K562 (cell line): ENCODE measurements at regions not wholly inside any gene's neighbourhood (a gene's known extent, or its start where the extent isn't known, plus 50 kb on each side); places are given as distances from the start of the nearest gene placed in this dataset.

ENCODE experiments used
- ATAC-seq: fragments of 200-7000 bp; cut with Tn5 transposase; 3 replicates; pipeline ENCODE4 v1.9.1; 2020; ENCODE audit warnings: moderate library complexity
- BruUV-seq: library from RNA; stranded (reverse); fragments of 400-500 nt; replicated peaks from 2 replicates; lab custom pipeline; 2021; lab: Mats Ljungman, UMichigan
- CTCF ChIA-PET: fragments of 300-600 bp; formaldehyde crosslinking; extraction: SDS; loops from one replicate; lab custom pipeline; 2021; ENCODE audit warnings: low intra/inter-chr PET ratio; lab: Yijun Ruan, JAX
- POLR2A ChIA-PET: fragments of 300-600, 350-650 bp; sonication (Branson Sonifier 250); formaldehyde crosslinking; extraction: SDS; loops from one replicate; lab custom pipeline; 2021; ENCODE audit warnings: antibody characterized with exemption, inconsistent platforms; lab: Yijun Ruan, JAX
- DNase-seq, 4 experiments: peaks; one replicate each; pipeline versions ENCODE4 v3.0.0 to v3.0.0-alpha.2; 2011 to 2018; ENCODE audit warnings: low spot score in 3 of 4, mixed read lengths in 3 of 4; ENCODE audit errors: extremely low read depth in 1 of 4
- FAIRE-seq: peaks from 2 replicates; lab custom pipeline; 2011; peaks lifted over from hg19 to GRCh38; lab: Jason Lieb, UNC
- H2AFZ ChIP-seq: 2 replicates; pipeline ENCODE4 v1.6.0; 2011; ENCODE audit warnings: low read depth, low read length, control low read depth, inconsistent platforms
- H3K27ac ChIP-seq: fragments of 200-600 bp; 3 replicates; pipeline ENCODE4 v1.8.0; 2011; ENCODE audit warnings: low read depth, mild to moderate bottlenecking, control low read depth, inconsistent platforms, low read length, moderate library complexity, mixed read lengths; ENCODE audit errors: extremely low read depth
- H3K27me3 ChIP-seq, 2 experiments: fragments of 300-600 bp in 1 of 2; 2 replicates in 1 of 2; 3 replicates in 1 of 2; pipeline versions ENCODE4 v1.6.0 to v1.8.0; 2011; ENCODE audit warnings: inconsistent platforms in 2 of 2, low read length in 2 of 2, mild to moderate bottlenecking in 1 of 2, mixed read lengths in 1 of 2, moderate library complexity in 1 of 2; ENCODE audit not compliant: control insufficient read depth in 2 of 2, insufficient read depth in 2 of 2
- H3K36me3 ChIP-seq: fragments of 300-600 bp; 3 replicates; pipeline ENCODE4 v1.8.0; 2011; ENCODE audit warnings: mild to moderate bottlenecking, low read length, inconsistent platforms; ENCODE audit not compliant: control insufficient read depth, insufficient read depth
- H3K4me1 ChIP-seq, 2 experiments: fragments of 200-600 bp in 1 of 2; replicated peaks in 1 of 2; 2 replicates in 1 of 2; 3 replicates in 1 of 2; pipeline versions ENCODE4 v1.5.1 to v1.8.0; 2011; ENCODE audit warnings: inconsistent platforms in 2 of 2, low read length in 2 of 2, mild to moderate bottlenecking in 1 of 2, mixed read lengths in 1 of 2, moderate library complexity in 1 of 2; ENCODE audit not compliant: control insufficient read depth in 2 of 2, insufficient read depth in 2 of 2
- H3K4me2 ChIP-seq: 2 replicates; pipeline ENCODE4 v1.6.1; 2011; ENCODE audit warnings: low read length, control low read depth, inconsistent platforms, mixed read lengths; ENCODE audit not compliant: insufficient read depth
- H3K4me3 ChIP-seq: fragments of 200-600 bp; sonication (generic), shearing (Covaris generic); 2 replicates; pipeline ENCODE4 v1.5.1; 2016; ENCODE audit warnings: control low read depth, inconsistent platforms
- H3K79me2 ChIP-seq: fragments of 200-600 bp; 3 replicates; pipeline ENCODE4 v1.8.0; 2011; ENCODE audit warnings: low read length, inconsistent platforms; ENCODE audit not compliant: control insufficient read depth, insufficient read depth
- H3K9ac ChIP-seq, 2 experiments: 2 replicates each; pipeline versions ENCODE4 v1.6.0 to v1.6.1; 2011; ENCODE audit warnings: low read depth in 2 of 2, low read length in 2 of 2, control low read depth in 1 of 2, inconsistent platforms in 1 of 2, mild to moderate bottlenecking in 1 of 2, mixed read lengths in 1 of 2; ENCODE audit not compliant: insufficient read depth in 1 of 2
- H3K9me1 ChIP-seq: one replicate; pipeline ENCODE4 v1.6.0; 2011; ENCODE audit warnings: inconsistent platforms, mild to moderate bottlenecking, low read length, moderate library complexity; ENCODE audit not compliant: control insufficient read depth, insufficient read depth
- H3K9me3 ChIP-seq: replicated peaks from 2 replicates; pipeline ENCODE4 v1.5.1; 2011; ENCODE audit warnings: low read depth, low read length, inconsistent platforms; ENCODE audit not compliant: control insufficient read depth, insufficient read depth
- H4K20me1 ChIP-seq: replicated peaks from 2 replicates; pipeline ENCODE4 v1.6.1; 2011; ENCODE audit warnings: low read length, inconsistent platforms, mixed read lengths; ENCODE audit not compliant: control insufficient read depth, insufficient read depth
- CBX5 ChIP-seq: IDR thresholded peaks from 2 replicates; pipeline ENCODE4 v1.6.1; 2014; ENCODE audit warnings: low read depth, borderline replicate concordance
- CEBPB ChIP-seq: fragments of 450-650 bp; IDR thresholded peaks from 2 replicates; pipeline ENCODE4 v1.6.1; 2016; ENCODE audit warnings: missing genetic modification characterization, missing compliant biosample characterization
- DNMT1 ChIP-seq: fragments of 450-650 bp; IDR thresholded peaks from 2 replicates; pipeline ENCODE4 v1.6.1; 2016; ENCODE audit warnings: antibody characterized with exemption, mild to moderate bottlenecking
- OTX1 ChIP-seq: fragments of 450-650 bp; formaldehyde crosslinking; IDR thresholded peaks from 2 replicates; pipeline ENCODE4 v1.4.0; 2022; ENCODE audit warnings: mild to moderate bottlenecking
- RB1 ChIP-seq: fragments of 450-650 bp; IDR thresholded peaks from 2 replicates; pipeline ENCODE4 v1.6.1; 2017; ENCODE audit warnings: low read depth, mild to moderate bottlenecking
- SMAD3 ChIP-seq: fragments of 450-650 bp; formaldehyde crosslinking; conservative IDR thresholded peaks from 2 replicates; pipeline ENCODE4 v1.4.0; 2020; ENCODE audit warnings: mild to moderate bottlenecking
- SMC3 ChIP-seq: conservative IDR thresholded peaks from 2 replicates; pipeline ENCODE4 v1.6.1; 2011; ENCODE audit warnings: low read depth, low read length, improper control_type of control experiment; ENCODE audit not compliant: insufficient read depth
- ZNF512 ChIP-seq: IDR thresholded peaks from 2 replicates; pipeline ENCODE4 v1.6.1; 2016; ENCODE audit warnings: missing genetic modification characterization, missing compliant biosample characterization
- ZNF707 ChIP-seq: fragments of 250-450 bp; sonication (Bioruptor Pico); conservative IDR thresholded peaks from 2 replicates; pipeline ENCODE4 v1.8.0; 2022; ENCODE audit warnings: inconsistent platforms, mild to moderate bottlenecking, moderate library complexity
- WGBS: fragments of 100-300 bp; shearing (Covaris generic); methylation state at CpG from one replicate; pipeline ENCODE4 v1.1.6; 2016; ENCODE audit warnings: low coverage, mixed read lengths; ENCODE audit not compliant: insufficient coverage; ENCODE audit errors: missing lambda C conversion rate; 5-methylcytosine and 5-hydroxymethylcytosine counted together
- in situ Hi-C: fragments of 300-500 bp; cut with MboI; formaldehyde crosslinking; loops from 4 replicates; pipeline ENCODE4 v1.15.0; 2018; ENCODE audit warnings: inconsistent platforms, mixed read lengths
- intact Hi-C: fragments of 100-400 bp; cut with micrococcal nuclease; formaldehyde crosslinking; loops from 2 replicates; pipeline ENCODE4 v1.14.2; 2022
- TF ChIP-seq, protein P1 (sequence below): fragments of 450-650 bp; IDR thresholded peaks from 2 replicates; pipeline ENCODE4 v1.6.1; 2016; ENCODE audit warnings: low read depth
- TF ChIP-seq, protein P2 (sequence below): fragments of 250-450 bp; sonication (Bioruptor Pico); IDR thresholded peaks from 2 replicates; pipeline ENCODE4 v1.5.0; 2020; ENCODE audit warnings: mild to moderate bottlenecking, borderline replicate concordance

- TF ChIP-seq, protein P1, sequence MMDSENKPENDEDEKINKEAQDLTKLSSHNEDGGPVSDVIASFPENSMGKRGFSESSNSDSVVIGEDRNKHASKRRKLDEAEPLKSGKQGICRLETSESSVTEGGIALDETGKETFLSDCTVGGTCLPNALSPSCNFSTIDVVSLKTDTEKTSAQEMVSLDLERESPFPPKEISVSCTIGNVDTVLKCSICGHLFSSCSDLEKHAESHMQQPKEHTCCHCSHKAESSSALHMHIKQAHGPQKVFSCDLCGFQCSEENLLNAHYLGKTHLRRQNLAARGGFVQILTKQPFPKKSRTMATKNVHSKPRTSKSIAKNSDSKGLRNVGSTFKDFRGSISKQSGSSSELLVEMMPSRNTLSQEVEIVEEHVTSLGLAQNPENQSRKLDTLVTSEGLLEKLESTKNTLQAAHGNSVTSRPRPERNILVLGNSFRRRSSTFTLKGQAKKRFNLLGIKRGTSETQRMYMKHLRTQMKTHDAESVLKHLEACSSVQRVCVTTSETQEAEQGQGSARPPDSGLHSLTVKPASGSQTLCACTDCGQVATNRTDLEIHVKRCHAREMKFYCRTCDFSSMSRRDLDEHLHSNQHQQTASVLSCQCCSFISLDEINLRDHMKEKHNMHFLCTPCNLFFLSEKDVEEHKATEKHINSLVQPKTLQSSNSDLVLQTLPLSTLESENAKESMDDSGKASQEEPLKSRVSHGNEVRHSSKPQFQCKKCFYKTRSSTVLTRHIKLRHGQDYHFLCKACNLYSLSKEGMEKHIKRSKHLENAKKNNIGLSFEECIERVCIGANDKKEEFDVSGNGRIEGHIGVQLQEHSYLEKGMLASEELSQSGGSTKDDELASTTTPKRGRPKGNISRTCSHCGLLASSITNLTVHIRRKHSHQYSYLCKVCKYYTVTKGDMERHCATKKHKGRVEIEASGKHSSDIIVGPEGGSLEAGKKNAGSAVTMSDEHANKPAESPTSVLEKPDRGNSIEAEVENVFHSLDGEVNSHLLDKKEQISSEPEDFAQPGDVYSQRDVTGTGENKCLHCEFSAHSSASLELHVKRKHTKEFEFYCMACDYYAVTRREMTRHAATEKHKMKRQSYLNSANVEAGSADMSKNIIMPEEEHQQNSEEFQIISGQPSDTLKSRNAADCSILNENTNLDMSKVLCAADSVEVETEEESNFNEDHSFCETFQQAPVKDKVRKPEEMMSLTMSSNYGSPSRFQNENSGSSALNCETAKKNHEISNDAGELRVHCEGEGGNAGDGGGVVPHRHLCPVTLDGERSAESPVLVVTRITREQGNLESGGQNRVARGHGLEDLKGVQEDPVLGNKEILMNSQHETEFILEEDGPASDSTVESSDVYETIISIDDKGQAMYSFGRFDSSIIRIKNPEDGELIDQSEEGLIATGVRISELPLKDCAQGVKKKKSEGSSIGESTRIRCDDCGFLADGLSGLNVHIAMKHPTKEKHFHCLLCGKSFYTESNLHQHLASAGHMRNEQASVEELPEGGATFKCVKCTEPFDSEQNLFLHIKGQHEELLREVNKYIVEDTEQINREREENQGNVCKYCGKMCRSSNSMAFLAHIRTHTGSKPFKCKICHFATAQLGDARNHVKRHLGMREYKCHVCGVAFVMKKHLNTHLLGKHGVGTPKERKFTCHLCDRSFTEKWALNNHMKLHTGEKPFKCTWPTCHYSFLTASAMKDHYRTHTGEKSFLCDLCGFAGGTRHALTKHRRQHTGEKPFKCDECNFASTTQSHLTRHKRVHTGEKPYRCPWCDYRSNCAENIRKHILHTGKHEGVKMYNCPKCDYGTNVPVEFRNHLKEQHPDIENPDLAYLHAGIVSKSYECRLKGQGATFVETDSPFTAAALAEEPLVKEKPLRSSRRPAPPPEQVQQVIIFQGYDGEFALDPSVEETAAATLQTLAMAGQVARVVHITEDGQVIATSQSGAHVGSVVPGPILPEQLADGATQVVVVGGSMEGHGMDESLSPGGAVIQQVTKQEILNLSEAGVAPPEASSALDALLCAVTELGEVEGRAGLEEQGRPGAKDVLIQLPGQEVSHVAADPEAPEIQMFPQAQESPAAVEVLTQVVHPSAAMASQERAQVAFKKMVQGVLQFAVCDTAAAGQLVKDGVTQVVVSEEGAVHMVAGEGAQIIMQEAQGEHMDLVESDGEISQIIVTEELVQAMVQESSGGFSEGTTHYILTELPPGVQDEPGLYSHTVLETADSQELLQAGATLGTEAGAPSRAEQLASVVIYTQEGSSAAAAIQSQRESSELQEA = no peak
- no peak for TF ChIP-seq OTX1 (CRISPR knock-in tag)
Observed at GRCh38 chr13:72061613-72062012, 194.6 kb upstream of the DACH1 start (continued).

DNA sequence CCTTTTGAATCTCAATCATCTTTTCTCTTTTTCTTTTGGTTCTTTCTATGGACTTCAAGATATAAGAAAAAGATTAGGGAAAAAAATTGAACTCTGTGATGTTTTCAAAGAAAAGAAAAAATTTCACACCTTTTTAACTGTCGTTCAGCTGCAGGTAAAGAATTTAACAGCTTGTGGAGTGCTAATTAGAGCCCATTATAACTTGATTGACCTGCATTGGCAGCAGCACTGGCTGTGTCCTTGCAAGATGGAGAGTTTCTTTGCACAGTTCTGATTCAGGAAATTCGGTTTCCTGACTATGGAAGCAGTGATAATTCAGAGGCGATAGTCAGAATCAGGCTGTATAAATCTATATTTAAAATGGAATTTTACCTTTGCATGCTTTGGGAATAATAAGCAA, 183.2 kb upstream of the DACH1 start:
- FAIRE-seq = no peak
- POLR2A ChIA-PET = no interaction called here
- WGBS = 4% methylated on average over 3 of the region's 3 CpGs
- DNase-seq = no peak
- no peak overlapping the region for H3K9ac ChIP-seq
- in situ Hi-C loops (no loop called here), intact Hi-C loops (no loop called here)
- no peak overlapping the region for H3K4me2 ChIP-seq
- no peak for ATAC-seq
- no peaks in the 10 kb centered on the region for H3K9me1 ChIP-seq
- H4K20me1 ChIP-seq = no peaks in the 10 kb centered on the region
- CTCF ChIA-PET = no interaction called here
- BruUV-seq = no TSS peak
- H3K27ac ChIP-seq = no peak overlapping the region
- no peaks in the 10 kb centered on the region for H3K27me3 ChIP-seq
- H3K4me1 ChIP-seq = no peaks in the 10 kb centered on the region
- no peak overlapping the region for H3K4me3 ChIP-seq
- H2AFZ ChIP-seq = no peak overlapping the region
- H3K36me3 ChIP-seq = no peaks in the 10 kb centered on the region
- no peaks in the 10 kb centered on the region for H3K79me2 ChIP-seq
- no peaks in the 10 kb centered on the region for H3K9me3 ChIP-seq
- TF ChIP-seq ZNF512 = no peak
- no peak for TF ChIP-seq ZNF707 (CRISPR knock-in tag)
- TF ChIP-seq DNMT1 = no peak
- TF ChIP-seq SMAD3 (CRISPR knock-in tag) = no peak
- no peak for TF ChIP-seq CBX5
- no peak for TF ChIP-seq RB1
- no peak for TF ChIP-seq CEBPB (tag)
- no peak for TF ChIP-seq SMC3
- TF ChIP-seq, protein P2, sequence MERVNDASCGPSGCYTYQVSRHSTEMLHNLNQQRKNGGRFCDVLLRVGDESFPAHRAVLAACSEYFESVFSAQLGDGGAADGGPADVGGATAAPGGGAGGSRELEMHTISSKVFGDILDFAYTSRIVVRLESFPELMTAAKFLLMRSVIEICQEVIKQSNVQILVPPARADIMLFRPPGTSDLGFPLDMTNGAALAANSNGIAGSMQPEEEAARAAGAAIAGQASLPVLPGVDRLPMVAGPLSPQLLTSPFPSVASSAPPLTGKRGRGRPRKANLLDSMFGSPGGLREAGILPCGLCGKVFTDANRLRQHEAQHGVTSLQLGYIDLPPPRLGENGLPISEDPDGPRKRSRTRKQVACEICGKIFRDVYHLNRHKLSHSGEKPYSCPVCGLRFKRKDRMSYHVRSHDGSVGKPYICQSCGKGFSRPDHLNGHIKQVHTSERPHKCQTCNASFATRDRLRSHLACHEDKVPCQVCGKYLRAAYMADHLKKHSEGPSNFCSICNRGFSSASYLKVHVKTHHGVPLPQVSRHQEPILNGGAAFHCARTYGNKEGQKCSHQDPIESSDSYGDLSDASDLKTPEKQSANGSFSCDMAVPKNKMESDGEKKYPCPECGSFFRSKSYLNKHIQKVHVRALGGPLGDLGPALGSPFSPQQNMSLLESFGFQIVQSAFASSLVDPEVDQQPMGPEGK (CRISPR knock-in tag) = no peak
